ENCODE measurements at regions not wholly inside any gene's neighbourhood (a gene's known extent, or its start where the extent isn't known, plus 50 kb on each side); places are given as distances from the start of the nearest gene placed in this dataset.

GRCh38 chr16:82384949-82385348 is 214.9 kb upstream of the MPHOSPH6 start:
- Histone ChIP-seq H3K27ac (ENCODE audit: low read length) (no peak overlapping the region), H3K4me1 (ENCODE audit: control insufficient read depth, insufficient read depth, low read length) (no peaks in the 10 kb centered on the region), H3K36me3 (ENCODE audit: control insufficient read depth in 2 of 2, insufficient read depth in 2 of 2, low read length in 2 of 2) (no peaks in the 10 kb centered on the region), H3K9me3 (ENCODE audit: control insufficient read depth in 2 of 2, low read length in 2 of 2) (no peaks in the 10 kb centered on the region), H3K4me3 (ENCODE audit: low read length in 2 of 2) (no peak overlapping the region), H3K27me3 (ENCODE audit: control insufficient read depth in 1 of 2, insufficient read depth in 2 of 2, low read length in 2 of 2) (no peaks in the 10 kb centered on the region), H3K9ac (ENCODE audit: low read length in 2 of 2) (no peak overlapping the region)

DNA sequence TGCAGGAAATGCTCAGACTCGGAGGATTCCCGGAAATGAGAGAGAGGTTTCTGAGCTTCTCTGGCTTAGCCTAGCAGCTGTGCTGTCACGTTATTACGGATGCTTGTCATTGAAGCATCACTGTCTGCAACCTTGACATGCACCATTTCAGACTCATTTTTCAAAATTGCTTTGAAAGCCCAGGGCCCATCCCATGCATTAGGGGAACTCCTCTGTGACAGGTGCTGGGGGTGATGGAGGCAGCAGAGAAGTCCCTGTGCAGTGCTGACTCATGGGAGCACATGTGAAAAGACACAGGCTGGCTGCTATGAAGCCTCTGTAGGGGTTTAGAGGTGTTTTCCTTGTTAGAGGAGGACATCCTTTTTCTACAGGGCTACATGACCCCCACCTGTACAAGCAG is 214.0 kb upstream of the MPHOSPH6 start:
- Histone ChIP-seq H3K27me3 (ENCODE audit: control insufficient read depth in 1 of 2, insufficient read depth in 2 of 2, low read length in 2 of 2) (no peaks in the 10 kb centered on the region), H3K4me1 (ENCODE audit: control insufficient read depth, insufficient read depth, low read length) (no peaks in the 10 kb centered on the region), H3K9ac (ENCODE audit: low read length in 2 of 2) (no peak overlapping the region), H3K9me3 (ENCODE audit: control insufficient read depth in 2 of 2, low read length in 2 of 2) (no peaks in the 10 kb centered on the region), H3K27ac (ENCODE audit: low read length) (no peak overlapping the region), H3K4me3 (ENCODE audit: low read length in 2 of 2) (no peak overlapping the region), H3K36me3 (ENCODE audit: control insufficient read depth in 2 of 2, insufficient read depth in 2 of 2, low read length in 2 of 2) (no peaks in the 10 kb centered on the region)

- Histone ChIP-seq H3K9ac (ENCODE audit: low read length in 2 of 2) (no peak overlapping the region), H3K27ac (ENCODE audit: low read length) (no peak overlapping the region), H3K9me3 (ENCODE audit: control insufficient read depth in 2 of 2, low read length in 2 of 2) (no peaks in the 10 kb centered on the region), H3K36me3 (ENCODE audit: control insufficient read depth in 2 of 2, insufficient read depth in 2 of 2, low read length in 2 of 2) (no peaks in the 10 kb centered on the region), H3K27me3 (ENCODE audit: control insufficient read depth in 1 of 2, insufficient read depth in 2 of 2, low read length in 2 of 2) (no peaks in the 10 kb centered on the region), H3K4me3 (ENCODE audit: low read length in 2 of 2) (no peak overlapping the region), H3K4me1 (ENCODE audit: control insufficient read depth, insufficient read depth, low read length) (no peaks in the 10 kb centered on the region)
Observed at GRCh38 chr16:82382521-82382920, 212.5 kb upstream of the MPHOSPH6 start.

DNA sequence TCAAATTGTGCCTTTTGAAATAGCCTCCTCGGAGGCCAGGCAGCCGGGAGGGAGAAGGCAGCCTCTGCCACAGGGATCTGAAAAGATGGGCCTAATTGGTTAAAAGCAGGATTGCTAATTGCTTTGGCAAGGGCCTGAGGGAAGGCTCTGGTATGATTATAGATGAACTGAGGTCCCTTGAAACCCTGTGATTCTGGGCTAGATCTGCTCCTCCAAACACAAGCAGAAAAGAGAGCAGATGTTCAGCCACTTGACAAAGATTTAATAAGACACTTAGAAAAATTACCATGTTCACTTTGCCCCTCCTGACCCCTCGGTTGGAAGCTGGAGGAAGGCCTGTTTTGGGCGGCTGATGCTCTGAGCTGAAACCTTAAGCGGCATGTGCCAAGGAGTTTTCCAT is 209.5 kb upstream of the MPHOSPH6 start:
- H3K27me3 ChIP-seq (ENCODE audit: control insufficient read depth in 1 of 2, insufficient read depth in 2 of 2, low read length in 2 of 2): no peaks in the 10 kb centered on the region
- H3K4me3 ChIP-seq (ENCODE audit: low read length in 2 of 2): no peak overlapping the region
- H3K36me3 ChIP-seq (ENCODE audit: control insufficient read depth in 2 of 2, insufficient read depth in 2 of 2, low read length in 2 of 2): no peaks in the 10 kb centered on the region
- no peaks in the 10 kb centered on the region for H3K9me3 ChIP-seq (ENCODE audit: control insufficient read depth in 2 of 2, low read length in 2 of 2)
- H3K9ac ChIP-seq (ENCODE audit: low read length in 2 of 2): no peak overlapping the region
- H3K4me1 ChIP-seq (ENCODE audit: control insufficient read depth, insufficient read depth, low read length): no peaks in the 10 kb centered on the region
- H3K27ac ChIP-seq (ENCODE audit: low read length): no peak overlapping the region

DNA sequence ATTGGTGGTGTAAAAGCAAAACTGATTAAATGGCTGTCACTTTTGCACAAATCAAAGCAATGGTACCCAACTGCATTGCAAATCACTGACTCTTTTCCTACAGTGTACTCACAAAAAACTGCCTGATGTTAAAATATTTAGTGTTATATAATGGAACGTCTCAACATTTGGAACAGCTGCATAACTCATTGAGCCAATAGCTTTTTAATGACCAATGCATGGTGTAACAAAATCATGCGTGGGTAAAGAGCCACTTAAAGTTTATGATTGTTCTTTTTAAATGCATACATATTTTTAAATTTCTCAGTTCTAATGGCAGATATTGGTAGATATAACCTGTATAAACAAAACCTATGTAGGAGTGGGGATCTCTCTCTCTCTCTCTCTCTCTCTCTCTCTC is 204.0 kb upstream of the MPHOSPH6 start:
- no peak overlapping the region for H3K9ac ChIP-seq (ENCODE audit: low read length in 2 of 2)
- no peaks in the 10 kb centered on the region for H3K36me3 ChIP-seq (ENCODE audit: control insufficient read depth in 2 of 2, insufficient read depth in 2 of 2, low read length in 2 of 2)
- H3K27me3 ChIP-seq (ENCODE audit: control insufficient read depth in 1 of 2, insufficient read depth in 2 of 2, low read length in 2 of 2): no peaks in the 10 kb centered on the region
- no peak overlapping the region for H3K27ac ChIP-seq (ENCODE audit: low read length)
- no peaks in the 10 kb centered on the region for H3K4me1 ChIP-seq (ENCODE audit: control insufficient read depth, insufficient read depth, low read length)
- H3K4me3 ChIP-seq (ENCODE audit: low read length in 2 of 2): no peak overlapping the region
- H3K9me3 ChIP-seq (ENCODE audit: control insufficient read depth in 2 of 2, low read length in 2 of 2): no peaks in the 10 kb centered on the region

GRCh38 chr16:82370282-82370681 is 200.3 kb upstream of the MPHOSPH6 start:
- H3K4me3 ChIP-seq (ENCODE audit: low read length in 2 of 2): no peak overlapping the region
- H3K9ac ChIP-seq (ENCODE audit: low read length in 2 of 2): no peak overlapping the region
- H3K27me3 ChIP-seq (ENCODE audit: control insufficient read depth in 1 of 2, insufficient read depth in 2 of 2, low read length in 2 of 2): no peaks in the 10 kb centered on the region
- no peak overlapping the region for H3K27ac ChIP-seq (ENCODE audit: low read length)
- no peaks in the 10 kb centered on the region for H3K9me3 ChIP-seq (ENCODE audit: control insufficient read depth in 2 of 2, low read length in 2 of 2)
- no peaks in the 10 kb centered on the region for H3K4me1 ChIP-seq (ENCODE audit: control insufficient read depth, insufficient read depth, low read length)
- H3K36me3 ChIP-seq (ENCODE audit: control insufficient read depth in 2 of 2, insufficient read depth in 2 of 2, low read length in 2 of 2): no peaks in the 10 kb centered on the region

GRCh38 chr16:82368041-82368440 is 198.0 kb upstream of the MPHOSPH6 start:
- Histone ChIP-seq H3K36me3 (ENCODE audit: control insufficient read depth in 2 of 2, insufficient read depth in 2 of 2, low read length in 2 of 2) (no peaks in the 10 kb centered on the region), H3K9me3 (ENCODE audit: control insufficient read depth in 2 of 2, low read length in 2 of 2) (no peaks in the 10 kb centered on the region), H3K27ac (ENCODE audit: low read length) (no peak overlapping the region), H3K9ac (ENCODE audit: low read length in 2 of 2) (no peak overlapping the region), H3K4me3 (ENCODE audit: low read length in 2 of 2) (no peak overlapping the region), H3K4me1 (ENCODE audit: control insufficient read depth, insufficient read depth, low read length) (no peaks in the 10 kb centered on the region), H3K27me3 (ENCODE audit: control insufficient read depth in 1 of 2, insufficient read depth in 2 of 2, low read length in 2 of 2) (no peaks in the 10 kb centered on the region)

DNA sequence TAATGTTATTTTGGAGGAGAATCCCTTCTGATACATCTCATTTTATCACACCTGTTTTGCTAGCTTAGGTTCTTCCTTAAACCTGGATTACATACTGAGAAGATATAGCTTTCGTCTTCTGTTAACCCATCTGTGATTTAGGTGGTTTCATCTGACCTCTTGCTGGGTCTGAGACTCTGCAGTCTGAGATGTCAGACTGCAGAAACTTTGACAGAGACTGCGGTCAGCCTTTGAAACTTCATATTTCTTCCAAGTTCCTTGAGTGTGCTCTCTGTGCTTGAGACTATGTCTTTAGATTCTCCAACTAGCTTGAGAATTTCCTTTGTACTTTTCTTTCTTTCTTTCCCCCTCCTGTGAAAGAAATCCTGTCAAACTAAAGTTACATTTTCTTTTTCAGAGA is 196.4 kb upstream of the MPHOSPH6 start:
- Histone ChIP-seq H3K9me3 (ENCODE audit: control insufficient read depth in 2 of 2, low read length in 2 of 2) (no peaks in the 10 kb centered on the region), H3K4me1 (ENCODE audit: control insufficient read depth, insufficient read depth, low read length) (no peaks in the 10 kb centered on the region), H3K27me3 (ENCODE audit: control insufficient read depth in 1 of 2, insufficient read depth in 2 of 2, low read length in 2 of 2) (no peaks in the 10 kb centered on the region), H3K36me3 (ENCODE audit: control insufficient read depth in 2 of 2, insufficient read depth in 2 of 2, low read length in 2 of 2) (no peaks in the 10 kb centered on the region), H3K27ac (ENCODE audit: low read length) (no peak overlapping the region), H3K9ac (ENCODE audit: low read length in 2 of 2) (no peak overlapping the region), H3K4me3 (ENCODE audit: low read length in 2 of 2) (no peak overlapping the region)

- Histone ChIP-seq H3K27ac (ENCODE audit: low read length) (no peak overlapping the region), H3K27me3 (ENCODE audit: control insufficient read depth in 1 of 2, insufficient read depth in 2 of 2, low read length in 2 of 2) (no peaks in the 10 kb centered on the region), H3K4me3 (ENCODE audit: low read length in 2 of 2) (no peak overlapping the region), H3K36me3 (ENCODE audit: control insufficient read depth in 2 of 2, insufficient read depth in 2 of 2, low read length in 2 of 2) (no peaks in the 10 kb centered on the region), H3K9me3 (ENCODE audit: control insufficient read depth in 2 of 2, low read length in 2 of 2) (no peaks in the 10 kb centered on the region), H3K9ac (ENCODE audit: low read length in 2 of 2) (no peak overlapping the region), H3K4me1 (ENCODE audit: control insufficient read depth, insufficient read depth, low read length) (no peaks in the 10 kb centered on the region)
Observed at GRCh38 chr16:82364690-82365089, 194.7 kb upstream of the MPHOSPH6 start.

DNA sequence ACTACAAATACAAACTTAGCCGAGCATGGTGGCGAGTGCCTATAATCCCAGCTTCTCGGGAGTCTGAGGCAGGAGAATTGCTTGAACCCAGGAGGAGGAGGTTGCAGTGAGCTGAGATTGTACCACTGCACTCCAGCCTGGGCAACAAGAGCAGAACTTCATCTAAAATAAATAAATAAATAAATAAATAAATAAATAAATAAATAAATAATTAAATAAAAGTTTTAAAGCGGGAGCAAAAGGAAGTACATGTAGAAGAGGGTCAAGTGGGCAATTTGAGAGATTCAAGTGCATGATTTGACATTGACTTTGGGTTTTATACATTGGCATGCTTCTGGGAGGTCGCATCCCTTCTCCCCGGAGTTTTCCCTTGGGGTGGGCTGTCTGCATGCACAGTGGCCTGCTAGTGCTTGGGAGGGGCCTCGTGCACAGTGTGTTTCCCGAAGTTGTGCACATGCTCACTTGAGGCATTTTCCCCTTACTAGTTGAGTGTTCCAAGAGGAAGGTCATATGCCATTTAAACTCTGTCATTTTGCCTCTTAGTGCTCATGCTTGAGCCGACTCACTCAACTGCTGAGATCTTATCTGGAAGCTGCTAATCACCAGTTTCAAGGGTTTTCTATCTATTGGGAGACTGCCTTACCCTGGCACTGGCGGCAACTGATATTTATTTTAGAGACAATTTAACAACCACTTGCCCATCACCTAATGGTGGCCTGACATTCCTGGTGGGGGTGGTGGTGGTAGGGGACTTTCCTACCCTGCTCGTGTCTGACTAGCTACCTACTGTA is 193.2 kb upstream of the MPHOSPH6 start:
- H3K9ac ChIP-seq (ENCODE audit: low read length in 2 of 2): no peak overlapping the region
- no peak overlapping the region for H3K27ac ChIP-seq (ENCODE audit: low read length)
- no peaks in the 10 kb centered on the region for H3K9me3 ChIP-seq (ENCODE audit: control insufficient read depth in 2 of 2, low read length in 2 of 2)
- no peaks in the 10 kb centered on the region for H3K36me3 ChIP-seq (ENCODE audit: control insufficient read depth in 2 of 2, insufficient read depth in 2 of 2, low read length in 2 of 2)
- H3K4me1 ChIP-seq (ENCODE audit: control insufficient read depth, insufficient read depth, low read length): no peaks in the 10 kb centered on the region
- no peak overlapping the region for H3K4me3 ChIP-seq (ENCODE audit: low read length in 2 of 2)
- H3K27me3 ChIP-seq (ENCODE audit: control insufficient read depth in 1 of 2, insufficient read depth in 2 of 2, low read length in 2 of 2): no peaks in the 10 kb centered on the region

GRCh38 chr16:82361885-82362284 is 191.9 kb upstream of the MPHOSPH6 start:
- Histone ChIP-seq H3K36me3 (ENCODE audit: control insufficient read depth in 2 of 2, insufficient read depth in 2 of 2, low read length in 2 of 2) (no peaks in the 10 kb centered on the region), H3K9me3 (ENCODE audit: control insufficient read depth in 2 of 2, low read length in 2 of 2) (no peaks in the 10 kb centered on the region), H3K4me1 (ENCODE audit: control insufficient read depth, insufficient read depth, low read length) (no peaks in the 10 kb centered on the region), H3K27me3 (ENCODE audit: control insufficient read depth in 1 of 2, insufficient read depth in 2 of 2, low read length in 2 of 2) (no peaks in the 10 kb centered on the region), H3K9ac (ENCODE audit: low read length in 2 of 2) (no peak overlapping the region), H3K27ac (ENCODE audit: low read length) (no peak overlapping the region), H3K4me3 (ENCODE audit: low read length in 2 of 2) (no peak overlapping the region)
